Skin epidermis (tissue), 12 donors: ENCODE measurements at regions not wholly inside any gene's neighbourhood (a gene's known extent, or its start where the extent isn't known, plus 50 kb on each side); places are given as distances from the start of the nearest gene placed in this dataset.
A peak's percentile ranks its signal among the peaks of the same experiment; 100 is the strongest.
"Not testable (repeated sequence)": the region's sequence is repeated elsewhere in the genome, so short reads cannot be mapped to it uniquely, and the experiment has no call there.

Experiments used
- H3K27ac ChIP-seq, 21 experiments: fragments of 200-600 bp; sonication (generic) in 11 of 21; one replicate each; pipeline ENCODE4 v1.5.0; 2020; ENCODE audit warnings: mild to moderate bottlenecking in 3 of 21, inconsistent platforms in 2 of 21, moderate library complexity in 2 of 21
- H3K4me3 ChIP-seq, 7 experiments: fragments of 200-600 bp; sonication (generic) in 2 of 7; one replicate each; pipeline ENCODE4 v1.5.0; 2020; ENCODE audit warnings: inconsistent platforms in 2 of 7, mild to moderate bottlenecking in 2 of 7, moderate library complexity in 1 of 7

DNA sequence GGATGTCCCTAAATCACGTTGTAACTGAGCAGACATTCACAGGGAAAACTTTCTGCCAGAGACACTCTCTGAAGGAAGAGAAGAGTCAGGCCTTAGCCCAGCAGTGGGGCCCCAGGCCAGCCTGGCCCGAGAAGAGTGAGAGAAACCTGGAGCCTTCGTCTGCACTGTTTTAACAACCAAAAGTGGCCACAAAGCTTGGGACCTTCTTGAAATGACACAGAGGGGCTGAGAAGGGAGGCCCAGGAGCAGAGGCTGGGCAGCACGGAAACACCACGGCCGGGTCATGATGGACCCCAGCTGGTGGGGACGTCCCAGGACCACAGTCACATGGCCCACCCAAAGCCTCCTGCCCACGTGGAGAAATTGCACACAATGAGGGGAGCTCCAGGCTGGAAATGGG is 126.8 kb upstream of the THBS2 start:
- Histone ChIP-seq H3K27ac (no peak overlapping the region), H3K4me3 (no peak overlapping the region)

DNA sequence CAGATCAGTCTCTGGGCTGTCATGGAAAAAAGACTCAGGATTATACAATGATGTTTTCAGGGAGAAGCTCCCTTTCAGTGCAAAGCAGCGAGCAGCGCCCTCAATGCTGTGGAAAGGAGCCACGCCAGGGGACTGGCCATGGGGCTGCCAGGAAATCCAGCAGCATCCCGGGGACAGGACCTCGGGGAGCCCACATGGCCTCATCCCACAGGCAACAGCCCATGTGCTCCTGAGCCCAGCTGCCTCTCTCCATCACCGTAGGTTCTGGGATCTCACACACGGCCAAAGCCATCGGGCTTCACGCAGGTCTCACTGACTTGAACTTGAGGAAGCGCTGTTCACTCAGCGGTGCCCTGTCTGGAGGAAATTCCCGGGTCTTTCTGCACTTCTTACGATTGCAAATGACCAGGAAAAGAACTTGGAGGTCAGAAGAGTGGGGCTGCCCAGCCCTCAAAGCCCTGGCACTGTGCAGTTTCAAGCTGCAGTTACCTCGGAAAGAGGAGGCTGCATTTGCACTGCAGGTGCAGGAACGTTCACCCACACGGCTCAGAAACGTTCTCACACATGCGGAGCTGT is 125.9 kb upstream of the THBS2 start:
- no peak overlapping the region for H3K27ac ChIP-seq
- H3K4me3 ChIP-seq: no peak overlapping the region

- Histone ChIP-seq H3K4me3 (no peak overlapping the region), H3K27ac (no peak overlapping the region)
Measured at GRCh38 chr6:169378620-169379381, 125.2 kb upstream of the THBS2 start.

- Histone ChIP-seq H3K4me3 (no peak overlapping the region), H3K27ac (no peak overlapping the region)
Measured at GRCh38 chr6:169376458-169376857, 122.8 kb upstream of the THBS2 start.

GRCh38 chr6:169372589-169372988 is 118.9 kb upstream of the THBS2 start:
- Histone ChIP-seq H3K27ac (no peak overlapping the region), H3K4me3 (no peak overlapping the region)

GRCh38 chr6:169371344-169372127 is 117.9 kb upstream of the THBS2 start:
- H3K27ac ChIP-seq: peak overlapping the region in 6 of 21 experiments; percentile 6 to 71 (median 63)
- H3K4me3 ChIP-seq: no peak overlapping the region

- peak overlapping the region in 9 of 21 experiments; percentile 6 to 71 (median 43) for H3K27ac ChIP-seq
Measured at GRCh38 chr6:169370666-169371343, 117.2 kb upstream of the THBS2 start.

GRCh38 chr6:169370054-169370453 is 116.4 kb upstream of the THBS2 start:
- no peak overlapping the region for H3K4me3 ChIP-seq

More at GRCh38 chr6:169370666-169371343, 117.2 kb upstream of the THBS2 start:
- no peak overlapping the region for H3K4me3 ChIP-seq

GRCh38 chr6:169368200-169368599 is 114.6 kb upstream of the THBS2 start:
- Histone ChIP-seq H3K4me3 (no peak overlapping the region), H3K27ac (no peak overlapping the region)

More at GRCh38 chr6:169370054-169370453, 116.4 kb upstream of the THBS2 start:
- peak overlapping the region in 7 of 21 experiments; percentile 10 to 71 (median 25) for H3K27ac ChIP-seq

DNA sequence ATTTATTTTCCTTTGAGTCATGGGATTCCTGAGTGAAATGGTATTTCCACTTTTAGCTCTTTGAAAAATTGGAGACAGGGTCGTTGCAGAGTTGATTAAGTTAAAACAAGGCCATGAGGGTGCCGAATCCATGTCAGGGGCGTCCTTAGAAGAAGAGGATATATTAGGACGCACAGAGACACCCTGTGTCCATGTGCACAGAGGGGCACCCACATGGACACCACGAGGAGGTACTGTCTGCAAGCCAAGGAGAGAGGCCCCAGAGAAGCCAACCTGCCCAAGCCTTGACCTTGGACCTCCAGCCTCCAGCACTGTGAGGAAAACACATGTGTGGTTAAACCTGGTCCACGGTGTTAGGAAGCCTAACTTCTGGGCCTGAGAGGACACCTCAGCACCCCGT is 113.9 kb upstream of the THBS2 start:
- no peak overlapping the region for H3K27ac ChIP-seq
- H3K4me3 ChIP-seq: no peak overlapping the region

- Histone ChIP-seq H3K27ac (no peak overlapping the region), H3K4me3 (no peak overlapping the region)
Measured at GRCh38 chr6:169366258-169366901, 112.7 kb upstream of the THBS2 start.

DNA sequence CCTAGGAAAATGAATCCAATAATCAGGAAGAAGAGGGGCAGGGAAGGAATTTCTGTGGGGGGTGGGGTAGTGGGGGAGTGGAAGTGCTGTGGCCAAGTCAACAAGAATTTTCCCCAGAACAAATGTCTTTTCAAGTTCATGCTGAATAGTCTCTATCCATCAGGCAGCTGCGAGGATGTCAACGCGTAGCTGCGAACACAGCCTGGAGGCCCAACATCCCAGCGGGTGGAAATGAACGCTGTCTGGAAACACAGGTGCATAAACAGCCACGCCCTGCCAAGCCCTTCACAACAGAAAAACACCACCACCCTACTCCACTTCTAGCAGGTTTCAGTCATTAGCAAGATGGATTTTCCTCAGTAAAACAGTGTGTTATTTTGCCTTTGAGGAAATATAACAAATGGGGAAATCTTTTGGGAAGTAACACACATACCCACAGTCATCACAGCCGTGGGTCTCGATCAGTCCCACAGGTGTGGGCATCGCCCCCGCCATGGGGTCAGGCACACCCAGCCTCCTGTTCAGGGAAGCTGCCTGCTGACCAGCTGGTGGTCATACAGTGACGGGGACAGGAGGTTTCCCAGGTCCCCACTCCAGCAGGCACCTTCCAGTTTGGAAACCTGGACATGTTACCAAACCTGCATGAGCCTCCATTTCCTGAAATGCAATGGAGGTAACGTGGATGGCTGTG is 112.1 kb upstream of the THBS2 start:
- no peak overlapping the region for H3K27ac ChIP-seq
- H3K4me3 ChIP-seq: no peak overlapping the region

DNA sequence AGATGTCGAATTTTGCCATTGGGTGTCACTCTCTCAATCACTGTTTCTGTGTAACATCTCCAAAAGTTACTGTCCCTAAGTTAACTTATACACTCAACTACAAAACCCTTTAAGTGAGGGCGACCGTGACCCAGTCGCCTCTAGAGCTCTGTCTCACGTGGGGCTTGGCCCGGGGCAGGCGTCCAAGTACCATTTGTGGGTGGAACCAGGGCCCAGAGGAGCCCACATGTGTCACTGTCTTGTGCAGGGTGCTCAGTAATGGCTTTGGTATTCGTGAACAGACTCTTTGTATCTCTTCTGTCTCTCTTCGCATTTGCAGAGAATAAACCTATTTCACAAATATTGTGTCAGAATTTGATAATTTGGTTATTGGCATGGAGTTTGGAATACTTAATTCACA is 109.9 kb upstream of the THBS2 start:
- H3K27ac ChIP-seq: peak overlapping the region in 5 of 21 experiments; percentile 9 to 64 (median 47)

GRCh38 chr6:169362501-169363121 is 109.0 kb upstream of the THBS2 start:
- no peak overlapping the region for H3K4me3 ChIP-seq
- H3K27ac ChIP-seq: peak overlapping the region in 2 of 21 experiments; percentile 57 to 64

More for the DNA sequence above, 109.9 kb upstream of the THBS2 start:
- no peak overlapping the region for H3K4me3 ChIP-seq

DNA sequence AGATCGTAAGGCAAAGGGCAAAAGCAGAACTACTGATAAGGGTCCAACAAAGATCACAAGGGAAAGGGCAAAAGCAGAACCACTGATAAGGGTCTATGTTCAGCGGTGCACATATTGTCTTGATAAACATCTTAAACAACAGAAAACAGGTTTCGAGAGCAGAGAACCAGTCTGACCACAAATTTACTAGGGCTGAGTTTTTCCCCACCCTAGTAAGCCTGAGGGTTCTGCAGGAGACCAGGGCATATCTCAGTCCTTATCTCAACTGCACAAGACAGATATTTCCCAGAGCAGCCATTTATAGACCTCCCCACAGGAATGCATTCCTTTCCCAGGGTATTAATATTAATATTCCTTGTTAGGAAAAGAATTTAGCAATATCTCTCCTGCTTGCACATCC is 101.4 kb upstream of the THBS2 start:
- H3K4me3 ChIP-seq, H3K27ac ChIP-seq: not testable (repeated sequence)

DNA sequence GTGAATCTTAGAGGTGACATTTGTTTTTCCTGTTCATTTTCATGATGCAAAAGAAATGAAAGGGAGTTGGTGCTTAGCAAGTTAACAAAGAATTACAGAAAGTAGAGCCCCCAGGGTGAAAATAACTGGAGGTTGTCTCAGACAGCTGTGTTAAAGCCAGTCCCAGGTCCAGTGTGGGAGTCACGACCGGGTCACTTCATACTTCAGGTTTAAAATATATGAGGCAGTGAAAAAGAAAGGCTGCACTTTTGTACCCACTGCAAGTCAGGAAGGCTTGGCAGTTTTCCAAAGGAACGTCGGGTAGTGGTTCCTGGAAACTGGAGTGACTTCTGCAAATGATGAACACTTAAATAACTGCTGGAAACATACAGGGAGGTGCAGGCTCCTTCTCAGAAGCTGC is 91.5 kb upstream of the THBS2 start:
- H3K4me3 ChIP-seq: no peak overlapping the region
- H3K27ac ChIP-seq: peak overlapping the region in 7 of 21 experiments; percentile 30 to 74 (median 55)

GRCh38 chr6:169344750-169345065 is 91.1 kb upstream of the THBS2 start:
- H3K4me3 ChIP-seq: no peak overlapping the region
- peak overlapping the region in 11 of 21 experiments; percentile 9 to 74 (median 52) for H3K27ac ChIP-seq

DNA sequence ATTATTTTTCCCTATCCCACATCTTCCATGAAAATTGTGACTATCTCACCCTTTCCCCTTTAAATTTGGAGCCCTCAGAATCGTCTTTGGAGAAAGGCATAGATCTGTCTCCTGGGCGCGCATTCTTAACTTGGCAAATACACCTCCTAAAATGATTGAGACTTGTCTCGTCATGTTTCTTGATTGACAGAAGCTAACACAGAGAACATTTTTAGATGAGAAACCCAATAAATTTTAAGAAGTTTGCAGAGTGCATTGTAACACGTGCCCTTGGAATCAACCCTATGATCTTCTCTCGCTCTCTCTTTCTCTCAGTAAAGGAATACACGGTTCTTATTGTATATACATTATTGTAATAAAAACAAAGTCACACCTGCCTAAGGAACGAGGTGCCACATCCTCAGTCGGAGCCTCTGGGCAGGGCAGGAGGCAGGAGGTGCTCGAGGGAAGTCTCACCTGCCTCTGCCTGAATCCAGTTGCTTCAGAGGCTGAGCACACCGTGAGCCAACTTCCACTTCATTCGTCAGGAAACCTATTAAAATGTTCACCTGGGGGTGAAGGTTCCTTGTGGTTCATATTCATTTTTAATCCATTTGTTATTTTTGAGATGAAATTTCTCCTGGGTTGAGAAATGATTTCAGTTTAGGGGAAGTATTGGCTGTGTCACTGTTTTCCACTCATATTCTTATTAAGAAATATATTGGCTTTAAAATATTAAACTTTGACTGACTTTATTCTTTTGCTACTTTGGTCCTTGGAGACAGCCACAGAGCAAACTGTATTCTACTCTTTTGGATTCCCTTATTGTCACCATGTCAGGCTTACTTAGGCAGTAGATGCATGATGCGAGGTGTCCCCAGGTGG is 90.5 kb upstream of the THBS2 start:
- no peak overlapping the region for H3K4me3 ChIP-seq
- H3K27ac ChIP-seq: peak overlapping the region in 15 of 21 experiments; percentile 9 to 74 (median 51)
